Ascending aorta (tissue), 2 donors: ENCODE measurements at regions not wholly inside any gene's neighbourhood (a gene's known extent, or its start where the extent isn't known, plus 50 kb on each side); places are given as distances from the start of the nearest gene placed in this dataset.

Experiments used
- DNase-seq, 2 donors: peaks; one replicate each; pipeline ENCODE4 v3.0.0-alpha.2; 2019; ENCODE audit warnings: low spot score in 2 of 2
- H3K27ac ChIP-seq, 2 donors: fragments of 200-600 bp; sonication (generic); one replicate each; pipeline ENCODE4 v1.5.1; 2016 to 2017; ENCODE audit warnings: mild to moderate bottlenecking in 1 of 2
- H3K27me3 ChIP-seq: fragments of 200-600 bp; sonication (generic); one replicate; pipeline ENCODE4 v1.5.1; 2017
- H3K36me3 ChIP-seq, 2 donors: fragments of 200-600 bp; sonication (generic); one replicate each; pipeline ENCODE4 v1.5.1; 2016
- H3K4me1 ChIP-seq, 2 donors: fragments of 200-600 bp; sonication (generic); one replicate each; pipeline ENCODE4 v1.5.1; 2016 to 2017; ENCODE audit warnings: mild to moderate bottlenecking in 1 of 2
- H3K4me3 ChIP-seq, 2 donors: fragments of 200-600 bp; sonication (generic); one replicate each; pipeline ENCODE4 v1.5.1; 2016 to 2017; ENCODE audit warnings: mild to moderate bottlenecking in 1 of 2
- H3K9me3 ChIP-seq, 2 donors: fragments of 200-600 bp; sonication (generic); one replicate each; pipeline ENCODE4 v1.5.1; 2016
- intact Hi-C: fragments of 100-400 bp; cut with DNase I; formaldehyde crosslinking; loops from one replicate; pipeline ENCODE4 v1.15.1; 2023
- TF ChIP-seq, protein P1 (sequence below), 3 experiments: fragments of 200-600 bp in 2 of 3; fragments of 450-650 bp in 1 of 3; sonication (generic) in 2 of 3; IDR thresholded peaks; one replicate each; pipeline ENCODE4 v1.5.1; 2016 to 2019; ENCODE audit warnings: antibody characterized with exemption in 3 of 3, mild to moderate bottlenecking in 1 of 3, moderate library complexity in 1 of 3

DNA sequence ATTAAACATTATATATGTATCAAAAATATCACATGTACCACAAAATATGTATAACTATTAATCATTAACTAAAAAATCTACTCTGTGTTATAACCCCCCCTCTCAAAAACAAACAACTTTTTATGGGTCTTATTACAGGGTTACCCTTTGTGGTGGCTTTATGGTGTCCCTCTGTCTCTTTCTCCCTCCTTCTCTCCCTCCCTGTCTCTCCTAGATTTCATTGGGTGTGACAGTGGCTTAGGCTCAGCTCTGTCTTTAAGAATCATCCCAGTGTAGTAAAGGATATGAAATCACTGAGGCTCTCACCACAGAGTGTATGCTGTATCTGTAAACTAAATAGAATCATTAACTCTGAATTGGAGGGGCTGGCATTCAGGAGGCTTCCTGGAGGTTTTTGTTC, 93.7 kb downstream of the TDRD15 start:
- no peaks in the 10 kb centered on the region for H3K27me3 ChIP-seq
- TF ChIP-seq, protein P1, sequence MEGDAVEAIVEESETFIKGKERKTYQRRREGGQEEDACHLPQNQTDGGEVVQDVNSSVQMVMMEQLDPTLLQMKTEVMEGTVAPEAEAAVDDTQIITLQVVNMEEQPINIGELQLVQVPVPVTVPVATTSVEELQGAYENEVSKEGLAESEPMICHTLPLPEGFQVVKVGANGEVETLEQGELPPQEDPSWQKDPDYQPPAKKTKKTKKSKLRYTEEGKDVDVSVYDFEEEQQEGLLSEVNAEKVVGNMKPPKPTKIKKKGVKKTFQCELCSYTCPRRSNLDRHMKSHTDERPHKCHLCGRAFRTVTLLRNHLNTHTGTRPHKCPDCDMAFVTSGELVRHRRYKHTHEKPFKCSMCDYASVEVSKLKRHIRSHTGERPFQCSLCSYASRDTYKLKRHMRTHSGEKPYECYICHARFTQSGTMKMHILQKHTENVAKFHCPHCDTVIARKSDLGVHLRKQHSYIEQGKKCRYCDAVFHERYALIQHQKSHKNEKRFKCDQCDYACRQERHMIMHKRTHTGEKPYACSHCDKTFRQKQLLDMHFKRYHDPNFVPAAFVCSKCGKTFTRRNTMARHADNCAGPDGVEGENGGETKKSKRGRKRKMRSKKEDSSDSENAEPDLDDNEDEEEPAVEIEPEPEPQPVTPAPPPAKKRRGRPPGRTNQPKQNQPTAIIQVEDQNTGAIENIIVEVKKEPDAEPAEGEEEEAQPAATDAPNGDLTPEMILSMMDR (IDR thresholded peaks at IDR 0.05) = no peak
- H3K9me3 ChIP-seq = no peaks in the 10 kb centered on the region
- H3K27ac ChIP-seq = no peak overlapping the region
- DNase-seq = no peak
- intact Hi-C loops = no loop called here
- H3K4me1 ChIP-seq = no peaks in the 10 kb centered on the region
- no peak overlapping the region for H3K4me3 ChIP-seq
- H3K36me3 ChIP-seq = no peaks in the 10 kb centered on the region

DNA sequence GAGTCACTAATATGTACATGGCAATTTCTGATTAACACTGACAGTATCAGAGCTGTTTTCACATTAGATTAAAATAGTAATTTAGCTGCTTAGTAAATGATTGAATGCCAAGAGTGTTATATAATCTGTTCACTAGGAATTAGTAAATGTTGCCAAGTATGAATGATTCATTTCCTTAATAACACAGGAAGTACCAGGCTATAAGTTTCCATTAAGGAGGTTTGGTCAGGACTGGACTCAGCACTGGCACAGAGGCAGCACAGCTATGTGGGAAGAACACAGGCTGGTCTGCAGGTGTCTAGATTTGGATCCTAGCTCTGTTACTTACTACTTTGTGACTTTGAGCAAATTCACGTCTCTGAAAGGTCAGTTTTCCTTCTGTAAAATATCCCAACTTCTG, 97.2 kb downstream of the TDRD15 start:
- Histone ChIP-seq H3K27me3 (no peaks in the 10 kb centered on the region), H3K9me3 (no peaks in the 10 kb centered on the region), H3K4me1 (no peaks in the 10 kb centered on the region), H3K36me3 (no peaks in the 10 kb centered on the region), H3K4me3 (peak overlapping the region; percentile 24 to 55), H3K27ac (peak overlapping the region in 1 of 2 donors; percentile 37)
- peak in 1 of 2 donors; percentile 70 for DNase-seq
- TF ChIP-seq, protein P1 (IDR thresholded peaks at IDR 0.05) = no peak
- intact Hi-C loops = no loop called here

DNA sequence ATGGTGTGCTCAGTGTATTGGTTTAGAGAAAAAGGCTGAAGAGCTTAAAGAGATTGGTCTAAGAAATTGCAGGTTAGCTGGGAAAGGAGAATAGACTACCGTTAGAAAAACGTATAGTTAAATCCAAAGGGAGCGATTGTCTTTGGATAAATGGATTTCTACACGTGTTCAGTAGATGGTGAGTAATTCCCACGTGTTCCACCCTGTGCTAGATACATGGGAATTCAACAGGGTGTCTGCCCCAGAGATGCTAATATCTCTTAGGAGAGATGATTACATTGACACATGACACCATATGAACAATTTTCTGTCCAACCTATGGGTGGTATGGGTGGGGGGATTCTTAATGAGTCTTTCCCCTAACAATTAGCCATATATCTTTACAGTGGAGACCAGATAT, 99.8 kb downstream of the TDRD15 start:
- no peaks in the 10 kb centered on the region for H3K36me3 ChIP-seq
- intact Hi-C loops = no loop called here
- DNase-seq = no peak
- H3K4me1 ChIP-seq = no peaks in the 10 kb centered on the region
- no peaks in the 10 kb centered on the region for H3K27me3 ChIP-seq
- H3K27ac ChIP-seq = peak overlapping the region in 1 of 2 donors; percentile 56
- no peaks in the 10 kb centered on the region for H3K9me3 ChIP-seq
- TF ChIP-seq, protein P1 (IDR thresholded peaks at IDR 0.05) = no peak
- peak overlapping the region in 1 of 2 donors; percentile 55 for H3K4me3 ChIP-seq

DNA sequence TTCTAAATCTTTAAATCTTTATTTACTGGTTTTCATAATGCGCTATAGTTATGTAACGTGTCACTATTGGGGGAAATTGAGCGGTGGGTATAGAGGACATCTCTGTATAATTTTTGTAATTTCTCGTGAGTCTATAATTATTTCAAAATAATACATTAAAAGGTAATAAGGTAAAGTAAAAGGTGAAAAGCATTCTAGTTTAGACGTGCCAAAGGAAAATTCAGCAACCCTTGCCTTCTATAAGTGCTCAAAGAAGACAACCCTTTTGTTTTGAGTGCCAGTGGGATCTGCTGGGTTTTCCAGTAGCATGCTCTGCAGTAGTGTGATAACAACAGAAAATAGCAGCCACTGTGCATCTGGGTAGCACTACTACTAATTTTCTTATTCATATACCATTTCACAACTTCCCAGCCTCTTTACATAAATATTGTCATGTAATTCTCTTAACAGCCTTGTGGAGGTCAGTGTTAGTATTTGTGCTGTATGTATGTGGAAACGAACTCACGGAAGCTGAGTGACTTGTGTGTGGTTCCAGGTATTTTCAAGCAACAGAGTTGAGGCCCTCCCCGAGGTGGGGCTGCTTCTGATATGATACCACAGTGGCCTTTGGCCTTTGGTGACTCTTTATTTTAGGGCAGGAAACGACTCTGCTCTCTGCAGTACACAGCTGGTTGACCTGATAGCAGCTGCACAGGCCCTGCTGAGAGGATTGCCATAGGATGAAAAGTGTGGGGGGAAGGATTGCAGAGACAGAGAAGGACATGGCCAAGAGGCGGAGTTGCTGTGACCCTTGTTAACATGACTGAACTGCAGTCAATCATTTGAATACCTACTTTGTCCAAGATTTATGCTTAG, 104.5 kb downstream of the TDRD15 start:
- TF ChIP-seq, protein P1 (IDR thresholded peaks at IDR 0.05) = no peak
- intact Hi-C loops = no loop called here

DNA sequence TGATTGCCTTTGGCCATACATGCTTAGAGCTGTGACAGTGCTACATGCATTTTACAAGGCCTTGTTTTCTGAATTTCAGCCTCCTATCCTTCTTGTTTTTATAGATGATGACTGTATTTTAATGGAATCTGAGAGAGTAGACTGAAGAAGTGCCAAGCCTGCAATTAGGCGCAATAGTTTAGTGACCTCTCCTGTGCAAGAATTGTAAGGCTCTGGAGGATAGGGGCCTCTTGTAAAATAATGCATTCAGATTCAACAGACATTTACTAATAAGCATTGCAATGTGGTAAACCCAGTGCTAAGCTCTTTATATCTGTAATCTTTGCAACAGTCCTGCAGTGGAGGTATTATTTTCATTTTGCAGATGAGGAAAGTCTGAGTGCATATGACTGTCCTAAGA, 105.5 kb downstream of the TDRD15 start:
- H3K4me3 ChIP-seq = no peak overlapping the region
- intact Hi-C loops = no loop called here
- H3K27me3 ChIP-seq = no peaks in the 10 kb centered on the region
- H3K36me3 ChIP-seq = no peaks in the 10 kb centered on the region
- H3K9me3 ChIP-seq = no peaks in the 10 kb centered on the region
- no peak overlapping the region for H3K27ac ChIP-seq
- DNase-seq = no peak
- TF ChIP-seq, protein P1 (IDR thresholded peaks at IDR 0.05) = no peak
- H3K4me1 ChIP-seq = no peaks in the 10 kb centered on the region

More for the DNA sequence above, 104.5 kb downstream of the TDRD15 start:
- Histone ChIP-seq H3K36me3 (no peaks in the 10 kb centered on the region), H3K9me3 (no peaks in the 10 kb centered on the region), H3K27me3 (no peaks in the 10 kb centered on the region), H3K4me3 (no peak overlapping the region), H3K4me1 (no peaks in the 10 kb centered on the region), H3K27ac (no peak overlapping the region)
- no peak for DNase-seq
